ENCODE measurements at regions not wholly inside any gene's neighbourhood (a gene's known extent, or its start where the extent isn't known, plus 50 kb on each side); places are given as distances from the start of the nearest gene placed in this dataset.

GRCh38 chr3:8087951-8088350 is 413.7 kb upstream of the LMCD1 start:
- no peak overlapping the region for H3K18ac ChIP-seq (ENCODE audit: low read depth in 1 of 2, low read length in 2 of 2)
- no peaks in the 10 kb centered on the region for H3K36me3 ChIP-seq (ENCODE audit: control insufficient read depth in 1 of 2, insufficient read depth in 2 of 2, low read depth in 1 of 2, low read length in 2 of 2)
- no peak overlapping the region for H2BK12ac ChIP-seq (ENCODE audit: low read length in 2 of 2)
- H2AK5ac ChIP-seq (ENCODE audit: low read length, severe bottlenecking) = no peak overlapping the region
- H2AFZ ChIP-seq (ENCODE audit: low read depth, low read length) = no peak overlapping the region
- H2BK5ac ChIP-seq (ENCODE audit: low read depth, low read length, poor library complexity, severe bottlenecking) = no peak overlapping the region
- H3K27me3 ChIP-seq (ENCODE audit: control insufficient read depth in 1 of 2, insufficient read depth in 1 of 2, low read length in 2 of 2) = no peaks in the 10 kb centered on the region
- WGBS = 95% methylated on average over 2 of the region's 3 CpGs
- no peak overlapping the region for H4K91ac ChIP-seq (ENCODE audit: low read length)
- H3K4ac ChIP-seq (ENCODE audit: low read depth in 1 of 2, low read length in 2 of 2) = no peak overlapping the region
- no peak overlapping the region for H3K9ac ChIP-seq (ENCODE audit: low read length)
- H4K8ac ChIP-seq (ENCODE audit: low read length) = no peak overlapping the region
- H3K14ac ChIP-seq (ENCODE audit: low read length in 2 of 2) = no peak overlapping the region
- H3K27ac ChIP-seq (ENCODE audit: low read length, poor library complexity, severe bottlenecking) = no peak overlapping the region
- no peak overlapping the region for H2BK120ac ChIP-seq (ENCODE audit: low read depth, low read length)
- no peaks in the 10 kb centered on the region for H3K4me1 ChIP-seq (ENCODE audit: control insufficient read depth, insufficient read depth, low read depth, low read length)
- H2BK15ac ChIP-seq (ENCODE audit: low read depth, poor library complexity, severe bottlenecking) = no peak overlapping the region
- H3K23ac ChIP-seq (ENCODE audit: low read length in 2 of 2) = no peak overlapping the region
- DNase-seq = no peak
- H3K4me2 ChIP-seq (ENCODE audit: low read length, poor library complexity, severe bottlenecking) = no peak overlapping the region
- no peak overlapping the region for H3K4me3 ChIP-seq (ENCODE audit: insufficient read depth in 1 of 2, low read depth in 1 of 2, low read length in 2 of 2)
- no peaks in the 10 kb centered on the region for H3K9me3 ChIP-seq (ENCODE audit: control insufficient read depth, low read length)
- H3K79me1 ChIP-seq (replicated peaks; ENCODE audit: low read length, poor library complexity, severe bottlenecking) = no peaks in the 10 kb centered on the region

GRCh38 chr3:8094415-8094814 is 407.2 kb upstream of the LMCD1 start:
- 69% methylated on average over 1 of the region's 2 CpGs for WGBS
- H3K4me3 ChIP-seq (ENCODE audit: insufficient read depth in 1 of 2, low read depth in 1 of 2, low read length in 2 of 2) = no peak overlapping the region
- H3K27me3 ChIP-seq (ENCODE audit: control insufficient read depth in 1 of 2, insufficient read depth in 1 of 2, low read length in 2 of 2) = no peaks in the 10 kb centered on the region
- no peaks in the 10 kb centered on the region for H3K36me3 ChIP-seq (ENCODE audit: control insufficient read depth in 1 of 2, insufficient read depth in 2 of 2, low read depth in 1 of 2, low read length in 2 of 2)
- no peaks in the 10 kb centered on the region for H3K4me1 ChIP-seq (ENCODE audit: control insufficient read depth, insufficient read depth, low read depth, low read length)
- H4K8ac ChIP-seq (ENCODE audit: low read length) = no peak overlapping the region
- H2BK12ac ChIP-seq (ENCODE audit: low read length in 2 of 2) = no peak overlapping the region
- no peak overlapping the region for H2BK15ac ChIP-seq (ENCODE audit: low read depth, poor library complexity, severe bottlenecking)
- no peak overlapping the region for H2BK5ac ChIP-seq (ENCODE audit: low read depth, low read length, poor library complexity, severe bottlenecking)
- H2AK5ac ChIP-seq (ENCODE audit: low read length, severe bottlenecking) = no peak overlapping the region
- H3K9ac ChIP-seq (ENCODE audit: low read length) = no peak overlapping the region
- H3K23ac ChIP-seq (ENCODE audit: low read length in 2 of 2) = no peak overlapping the region
- H2BK120ac ChIP-seq (ENCODE audit: low read depth, low read length) = no peak overlapping the region
- no peaks in the 10 kb centered on the region for H3K9me3 ChIP-seq (ENCODE audit: control insufficient read depth, low read length)
- no peak overlapping the region for H2AFZ ChIP-seq (ENCODE audit: low read depth, low read length)
- no peaks in the 10 kb centered on the region for H3K79me1 ChIP-seq (replicated peaks; ENCODE audit: low read length, poor library complexity, severe bottlenecking)
- H3K18ac ChIP-seq (ENCODE audit: low read depth in 1 of 2, low read length in 2 of 2) = no peak overlapping the region
- DNase-seq = no peak
- H3K14ac ChIP-seq (ENCODE audit: low read length in 2 of 2) = no peak overlapping the region
- no peak overlapping the region for H4K91ac ChIP-seq (ENCODE audit: low read length)
- H3K27ac ChIP-seq (ENCODE audit: low read length, poor library complexity, severe bottlenecking) = no peak overlapping the region
- H3K4me2 ChIP-seq (ENCODE audit: low read length, poor library complexity, severe bottlenecking) = no peak overlapping the region
- H3K4ac ChIP-seq (ENCODE audit: low read depth in 1 of 2, low read length in 2 of 2) = no peak overlapping the region

GRCh38 chr3:8095724-8096123 is 405.9 kb upstream of the LMCD1 start:
- WGBS = 22% methylated on average over 5 of the region's 5 CpGs
- H4K91ac ChIP-seq (ENCODE audit: low read length) = no peak overlapping the region

GRCh38 chr3:8097690-8098089 is 403.9 kb upstream of the LMCD1 start:
- Histone ChIP-seq H2BK120ac (ENCODE audit: low read depth, low read length) (no peak overlapping the region), H3K79me1 (replicated peaks; ENCODE audit: low read length, poor library complexity, severe bottlenecking) (no peaks in the 10 kb centered on the region), H2BK15ac (ENCODE audit: low read depth, poor library complexity, severe bottlenecking) (no peak overlapping the region), H3K9ac (ENCODE audit: low read length) (no peak overlapping the region), H2AK5ac (ENCODE audit: low read length, severe bottlenecking) (no peak overlapping the region), H3K9me3 (ENCODE audit: control insufficient read depth, low read length) (no peaks in the 10 kb centered on the region), H3K27me3 (ENCODE audit: control insufficient read depth in 1 of 2, insufficient read depth in 1 of 2, low read length in 2 of 2) (no peaks in the 10 kb centered on the region), H4K8ac (ENCODE audit: low read length) (no peak overlapping the region), H2BK12ac (ENCODE audit: low read length in 2 of 2) (no peak overlapping the region), H3K4ac (ENCODE audit: low read depth in 1 of 2, low read length in 2 of 2) (no peak overlapping the region), H3K27ac (ENCODE audit: low read length, poor library complexity, severe bottlenecking) (no peak overlapping the region), H3K4me3 (ENCODE audit: insufficient read depth in 1 of 2, low read depth in 1 of 2, low read length in 2 of 2) (no peak overlapping the region), H3K36me3 (ENCODE audit: control insufficient read depth in 1 of 2, insufficient read depth in 2 of 2, low read depth in 1 of 2, low read length in 2 of 2) (no peaks in the 10 kb centered on the region), H2AFZ (ENCODE audit: low read depth, low read length) (no peak overlapping the region), H3K4me1 (ENCODE audit: control insufficient read depth, insufficient read depth, low read depth, low read length) (no peaks in the 10 kb centered on the region), H3K23ac (ENCODE audit: low read length in 2 of 2) (no peak overlapping the region), H3K14ac (ENCODE audit: low read length in 2 of 2) (no peak overlapping the region), H3K4me2 (ENCODE audit: low read length, poor library complexity, severe bottlenecking) (no peak overlapping the region), H4K91ac (ENCODE audit: low read length) (no peak overlapping the region), H2BK5ac (ENCODE audit: low read depth, low read length, poor library complexity, severe bottlenecking) (no peak overlapping the region), H3K18ac (ENCODE audit: low read depth in 1 of 2, low read length in 2 of 2) (no peak overlapping the region)
- no peak for DNase-seq
- 93% methylated on average over 2 of the region's 4 CpGs for WGBS

More at GRCh38 chr3:8095724-8096123, 405.9 kb upstream of the LMCD1 start:
- no peak overlapping the region for H3K18ac ChIP-seq (ENCODE audit: low read depth in 1 of 2, low read length in 2 of 2)
- H3K4me3 ChIP-seq (ENCODE audit: insufficient read depth in 1 of 2, low read depth in 1 of 2, low read length in 2 of 2) = no peak overlapping the region
- no peaks in the 10 kb centered on the region for H3K9me3 ChIP-seq (ENCODE audit: control insufficient read depth, low read length)
- no peak overlapping the region for H2BK5ac ChIP-seq (ENCODE audit: low read depth, low read length, poor library complexity, severe bottlenecking)
- H3K14ac ChIP-seq (ENCODE audit: low read length in 2 of 2) = no peak overlapping the region
- no peak overlapping the region for H4K8ac ChIP-seq (ENCODE audit: low read length)
- H3K27ac ChIP-seq (ENCODE audit: low read length, poor library complexity, severe bottlenecking) = no peak overlapping the region
- H3K36me3 ChIP-seq (ENCODE audit: control insufficient read depth in 1 of 2, insufficient read depth in 2 of 2, low read depth in 1 of 2, low read length in 2 of 2) = no peaks in the 10 kb centered on the region
- H3K4me2 ChIP-seq (ENCODE audit: low read length, poor library complexity, severe bottlenecking) = no peak overlapping the region
- H2AFZ ChIP-seq (ENCODE audit: low read depth, low read length) = no peak overlapping the region
- no peak overlapping the region for H2BK15ac ChIP-seq (ENCODE audit: low read depth, poor library complexity, severe bottlenecking)
- no peaks in the 10 kb centered on the region for H3K4me1 ChIP-seq (ENCODE audit: control insufficient read depth, insufficient read depth, low read depth, low read length)
- H2BK120ac ChIP-seq (ENCODE audit: low read depth, low read length) = no peak overlapping the region
- H3K4ac ChIP-seq (ENCODE audit: low read depth in 1 of 2, low read length in 2 of 2) = no peak overlapping the region
- H3K23ac ChIP-seq (ENCODE audit: low read length in 2 of 2) = no peak overlapping the region
- peak; percentile 11 for DNase-seq
- no peaks in the 10 kb centered on the region for H3K27me3 ChIP-seq (ENCODE audit: control insufficient read depth in 1 of 2, insufficient read depth in 1 of 2, low read length in 2 of 2)
- H3K9ac ChIP-seq (ENCODE audit: low read length) = no peak overlapping the region
- H3K79me1 ChIP-seq (replicated peaks; ENCODE audit: low read length, poor library complexity, severe bottlenecking) = no peaks in the 10 kb centered on the region
- H2AK5ac ChIP-seq (ENCODE audit: low read length, severe bottlenecking) = no peak overlapping the region
- H2BK12ac ChIP-seq (ENCODE audit: low read length in 2 of 2) = no peak overlapping the region

All from mesenchymal stem cell (in vitro differentiated cells and primary cell).